ENCODE measurements at regions not wholly inside any gene's neighbourhood (a gene's known extent, or its start where the extent isn't known, plus 50 kb on each side); places are given as distances from the start of the nearest gene placed in this dataset.

- Mint-ChIP-seq H3K9me3 (ENCODE audit: low read depth) (peaks cover 24% of the 10 kb centered on the region), H3K4me3 (ENCODE audit: unreplicated experiment) (no peak overlapping the region), H3K27me3 (ENCODE audit: low read depth) (no peaks in the 10 kb centered on the region), H3K4me1 (ENCODE audit: low read depth) (no peaks in the 10 kb centered on the region), H3K27ac (ENCODE audit: unreplicated experiment) (no peak overlapping the region), H3K36me3 (ENCODE audit: low read depth) (no peaks in the 10 kb centered on the region)
- TF ChIP-seq CTCF (IDR thresholded peaks at IDR 0.05): no peak
- no peak for DNase-seq (ENCODE audit: low spot score)
These were observed 1453.8 kb upstream of the EYS start for GRCh38 chr6:67160820-67161219.

GRCh38 chr6:67141005-67141404 is 1434.0 kb upstream of the EYS start:
- Mint-ChIP-seq H3K36me3 (ENCODE audit: low read depth) (no peaks in the 10 kb centered on the region), H3K4me3 (ENCODE audit: unreplicated experiment) (no peak overlapping the region), H3K27me3 (ENCODE audit: low read depth) (no peaks in the 10 kb centered on the region), H3K27ac (ENCODE audit: unreplicated experiment) (no peak overlapping the region), H3K9me3 (ENCODE audit: low read depth) (peaks cover 9% of the 10 kb centered on the region), H3K4me1 (ENCODE audit: low read depth) (no peaks in the 10 kb centered on the region)
- TF ChIP-seq CTCF (IDR thresholded peaks at IDR 0.05): no peak
- DNase-seq (ENCODE audit: low spot score): no peak

- DNase-seq (ENCODE audit: low spot score): no peak
- no peaks in the 10 kb centered on the region for H3K4me1 Mint-ChIP-seq (ENCODE audit: low read depth)
- H3K27ac Mint-ChIP-seq (ENCODE audit: unreplicated experiment): no peak overlapping the region
- no peaks in the 10 kb centered on the region for H3K36me3 Mint-ChIP-seq (ENCODE audit: low read depth)
- H3K9me3 Mint-ChIP-seq (ENCODE audit: low read depth): no peaks in the 10 kb centered on the region
- no peak overlapping the region for H3K4me3 Mint-ChIP-seq (ENCODE audit: unreplicated experiment)
- TF ChIP-seq CTCF (IDR thresholded peaks at IDR 0.05): no peak
- H3K27me3 Mint-ChIP-seq (ENCODE audit: low read depth): peaks cover 3% of the 10 kb centered on the region
These were observed 1426.9 kb upstream of the EYS start for GRCh38 chr6:67133973-67134372.

- H3K4me3 Mint-ChIP-seq (ENCODE audit: unreplicated experiment): no peak overlapping the region
- no peaks in the 10 kb centered on the region for H3K4me1 Mint-ChIP-seq (ENCODE audit: low read depth)
- no peak for TF ChIP-seq CTCF (IDR thresholded peaks at IDR 0.05)
- H3K9me3 Mint-ChIP-seq (ENCODE audit: low read depth): no peaks in the 10 kb centered on the region
- no peaks in the 10 kb centered on the region for H3K36me3 Mint-ChIP-seq (ENCODE audit: low read depth)
- DNase-seq (ENCODE audit: low spot score): no peak
- peaks cover 3% of the 10 kb centered on the region for H3K27me3 Mint-ChIP-seq (ENCODE audit: low read depth)
- H3K27ac Mint-ChIP-seq (ENCODE audit: unreplicated experiment): no peak overlapping the region
These were observed 1424.8 kb upstream of the EYS start for GRCh38 chr6:67131827-67132226.

- Mint-ChIP-seq H3K27me3 (ENCODE audit: low read depth) (peaks cover 3% of the 10 kb centered on the region), H3K4me3 (ENCODE audit: unreplicated experiment) (no peak overlapping the region), H3K4me1 (ENCODE audit: low read depth) (no peaks in the 10 kb centered on the region), H3K9me3 (ENCODE audit: low read depth) (no peaks in the 10 kb centered on the region), H3K27ac (ENCODE audit: unreplicated experiment) (no peak overlapping the region), H3K36me3 (ENCODE audit: low read depth) (no peaks in the 10 kb centered on the region)
- DNase-seq (ENCODE audit: low spot score): no peak
- no peak for TF ChIP-seq CTCF (IDR thresholded peaks at IDR 0.05)
These were observed 1422.8 kb upstream of the EYS start for GRCh38 chr6:67129780-67130179.
